Putamen (tissue), 1 donor: ENCODE measurements at regions not wholly inside any gene's neighbourhood (a gene's known extent, or its start where the extent isn't known, plus 50 kb on each side); places are given as distances from the start of the nearest gene placed in this dataset.
"Not testable (repeated sequence)": the region's sequence is repeated elsewhere in the genome, so short reads cannot be mapped to it uniquely, and the experiment has no call there.

Experiments used
- DNase-seq: peaks from one replicate; pipeline ENCODE4 v3.0.0-alpha.2; 2016; ENCODE audit warnings: low spot score

DNA sequence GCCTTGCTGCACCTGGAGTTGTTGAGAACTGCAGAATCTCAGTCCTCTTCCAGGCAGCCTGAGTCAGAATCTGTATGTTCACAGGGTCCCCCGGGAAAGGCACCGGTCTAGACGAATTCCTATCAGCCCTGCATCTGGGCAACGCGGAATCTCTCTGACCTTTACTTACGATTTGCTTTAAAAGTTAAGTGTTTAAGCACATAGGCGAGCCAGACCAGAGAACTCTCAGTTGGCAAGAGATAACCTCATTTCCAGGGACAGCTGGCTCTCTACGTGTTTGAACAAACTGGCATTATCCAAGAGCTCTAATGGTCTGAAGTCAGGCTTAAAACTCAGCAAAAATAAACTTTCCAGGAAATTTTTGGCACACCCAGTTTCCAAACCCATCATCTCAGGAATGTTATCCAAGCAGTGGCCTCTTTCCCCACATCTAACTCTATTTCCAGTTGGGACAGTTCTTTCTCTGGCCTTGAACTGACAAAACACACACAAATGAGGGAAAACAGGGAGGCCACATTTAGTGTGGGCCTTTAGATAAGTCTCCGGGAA lies 53.4 kb downstream of the HES1 start:
- DNase-seq: no peak

DNA sequence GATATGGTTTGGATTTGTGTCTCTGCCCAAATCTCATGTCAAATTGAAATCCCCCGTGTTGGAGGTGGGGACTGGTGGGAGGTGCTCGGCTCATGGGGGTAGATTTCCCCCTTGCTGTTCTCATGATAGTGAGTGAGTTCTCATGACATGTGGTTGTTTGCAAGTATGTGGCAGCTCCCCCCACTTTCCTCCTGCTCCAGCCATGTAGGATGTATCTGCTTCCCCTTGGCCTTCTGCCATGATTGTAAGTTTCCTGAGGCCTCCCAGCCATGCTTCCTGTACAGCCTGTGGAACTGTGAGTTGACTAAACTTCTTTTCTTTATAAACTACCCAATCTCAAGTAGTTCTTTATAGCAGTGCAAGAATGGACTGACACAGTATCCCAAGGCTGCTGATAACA lies 55.9 kb downstream of the HES1 start:
- not testable (repeated sequence) for DNase-seq

DNA sequence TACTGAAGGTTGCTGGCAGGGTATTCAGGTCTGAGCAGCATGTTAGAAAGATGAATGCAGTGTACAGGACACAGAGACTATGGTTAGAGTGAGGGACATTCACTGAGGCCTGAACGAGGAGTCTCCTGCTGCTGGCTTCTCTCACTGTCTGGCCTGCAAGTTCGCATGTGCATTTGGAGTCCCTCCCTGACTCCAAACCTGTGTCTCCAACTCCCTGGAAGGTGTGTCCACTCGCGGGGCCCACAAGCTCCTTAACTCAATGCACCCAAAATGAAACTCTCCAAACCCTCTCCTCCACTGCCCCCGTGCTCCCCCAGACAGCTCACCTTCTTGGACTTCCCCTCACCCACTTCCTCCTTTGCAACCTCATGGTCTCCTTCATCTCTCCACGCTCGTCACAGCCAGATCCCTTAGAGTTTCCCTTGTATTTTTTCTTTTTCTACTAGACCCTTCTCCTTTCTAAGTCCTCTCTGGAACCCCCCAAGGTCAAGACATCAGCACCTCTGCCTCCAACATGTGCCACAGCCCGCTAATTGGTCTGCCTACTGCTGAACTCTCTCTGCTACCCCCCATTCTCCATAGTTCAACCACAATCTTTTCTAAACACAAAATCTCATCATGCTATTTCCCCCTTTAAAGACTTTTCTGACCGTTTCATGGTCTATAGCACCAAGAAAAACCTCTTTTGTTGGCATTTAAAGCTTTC lies 58.3 kb downstream of the HES1 start:
- no peak for DNase-seq

DNA sequence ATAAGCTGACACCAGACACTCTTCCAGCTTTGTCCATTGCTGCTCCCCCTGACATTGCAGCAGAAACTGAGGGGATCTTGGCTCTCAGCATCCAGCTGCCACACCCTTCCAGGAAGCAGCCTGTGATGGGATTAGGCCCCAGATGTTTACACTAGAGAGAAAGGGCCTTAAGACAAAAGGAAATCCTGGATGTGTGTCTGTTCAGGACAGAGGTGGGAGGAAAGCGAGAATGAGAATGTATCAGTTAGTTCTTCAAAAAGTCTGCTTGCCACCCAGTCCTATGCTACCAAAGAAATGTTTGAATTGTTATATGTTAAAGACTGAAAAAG lies 58.8 kb downstream of the HES1 start:
- no peak for DNase-seq

DNA sequence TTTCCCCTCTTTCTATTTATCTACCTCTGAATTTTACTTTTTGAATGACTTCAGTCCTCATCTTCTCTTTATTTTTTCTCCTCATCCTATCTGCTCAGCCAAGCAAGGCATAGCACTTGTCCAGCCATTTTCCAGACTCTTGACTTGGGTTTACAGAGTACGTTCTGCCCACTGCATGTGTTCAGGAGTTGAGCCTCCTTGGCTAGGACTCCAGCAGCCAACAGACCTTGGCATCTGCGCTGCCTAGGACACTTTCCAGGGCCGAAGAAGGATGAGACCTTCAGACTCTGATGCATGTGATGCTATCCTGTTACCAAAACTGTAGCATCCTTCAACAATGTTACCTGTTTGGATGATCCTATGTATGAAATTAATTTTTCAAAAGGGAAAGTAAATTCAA lies 59.7 kb downstream of the HES1 start:
- DNase-seq: no peak

DNA sequence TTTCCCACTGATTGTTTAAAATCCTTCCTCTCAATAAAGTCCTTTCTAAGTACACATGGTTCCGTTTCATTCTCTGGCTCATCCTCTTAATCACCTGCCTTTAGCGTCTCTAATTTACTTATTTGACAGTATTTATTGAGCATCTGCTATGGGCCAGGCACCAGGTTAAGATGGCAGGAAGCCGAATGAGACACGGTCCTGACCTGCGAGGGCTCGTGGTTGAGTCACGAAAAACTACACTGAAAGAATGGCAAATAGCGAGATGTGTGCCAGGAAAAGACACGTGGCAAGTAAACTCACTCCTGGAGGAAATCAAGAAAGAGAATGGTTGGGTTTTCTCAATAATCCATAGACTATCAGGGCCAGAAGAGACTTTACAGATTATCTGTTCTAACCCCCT lies 60.9 kb downstream of the HES1 start:
- DNase-seq: no peak

DNA sequence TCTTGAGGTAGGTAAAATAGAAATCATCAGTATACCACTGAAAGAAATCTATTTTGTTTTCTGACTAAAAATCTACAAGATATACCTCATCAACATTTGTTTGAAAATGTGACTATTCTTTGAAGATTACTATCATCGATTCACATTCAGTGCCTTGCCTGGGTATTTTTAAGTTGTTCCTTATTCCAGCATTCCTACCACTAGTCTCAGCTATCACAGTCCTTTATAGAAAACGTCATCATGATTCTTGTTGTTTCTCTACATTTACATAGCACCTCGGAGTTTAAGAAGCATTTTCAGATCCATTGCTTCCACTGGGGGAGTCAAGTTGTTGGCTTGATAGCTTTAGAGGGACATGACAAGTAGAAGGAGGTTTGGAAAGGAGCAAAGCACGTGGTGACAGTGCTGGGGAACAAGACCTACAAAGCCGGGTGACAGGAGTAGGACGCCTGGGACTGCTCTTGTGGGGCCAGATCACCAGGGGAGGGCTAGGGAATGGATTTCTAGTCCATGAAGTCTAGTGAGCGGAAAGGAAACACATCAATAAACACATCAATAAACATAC lies 61.5 kb downstream of the HES1 start:
- no peak for DNase-seq

DNA sequence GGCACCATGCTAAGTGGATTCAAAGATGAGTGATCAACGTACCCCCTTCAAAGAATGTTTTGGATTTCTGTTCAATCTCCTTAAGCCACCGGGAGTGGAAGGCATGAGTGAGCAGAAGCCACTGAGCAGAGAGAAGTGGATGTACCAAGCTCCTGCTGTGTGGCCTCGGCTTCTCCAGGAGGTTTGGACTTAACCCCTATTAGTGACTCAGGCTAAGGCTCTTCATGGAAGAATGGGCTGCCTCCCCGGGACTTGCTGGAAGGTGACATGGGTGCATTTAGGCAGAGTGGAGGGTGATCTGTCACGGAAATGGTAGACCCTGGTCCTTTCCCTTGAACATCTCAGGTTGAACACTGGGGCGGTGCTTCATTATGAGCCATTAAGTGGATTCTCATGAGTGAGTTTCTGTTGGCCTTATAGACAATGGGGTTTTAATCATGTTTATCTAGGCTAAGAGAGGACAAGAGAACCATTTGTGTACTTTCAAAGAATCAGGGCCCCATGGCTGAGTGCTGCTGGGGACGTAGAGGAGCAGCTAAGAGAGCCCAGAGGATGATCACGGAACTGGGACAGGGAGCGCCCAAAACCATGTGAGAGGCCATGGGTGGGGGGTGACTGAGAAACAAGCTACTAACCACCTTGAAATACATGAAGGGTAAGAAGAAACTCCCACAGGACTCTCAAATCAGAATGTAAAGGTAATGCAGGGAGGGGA lies 62.2 kb downstream of the HES1 start:
- DNase-seq: no peak

DNA sequence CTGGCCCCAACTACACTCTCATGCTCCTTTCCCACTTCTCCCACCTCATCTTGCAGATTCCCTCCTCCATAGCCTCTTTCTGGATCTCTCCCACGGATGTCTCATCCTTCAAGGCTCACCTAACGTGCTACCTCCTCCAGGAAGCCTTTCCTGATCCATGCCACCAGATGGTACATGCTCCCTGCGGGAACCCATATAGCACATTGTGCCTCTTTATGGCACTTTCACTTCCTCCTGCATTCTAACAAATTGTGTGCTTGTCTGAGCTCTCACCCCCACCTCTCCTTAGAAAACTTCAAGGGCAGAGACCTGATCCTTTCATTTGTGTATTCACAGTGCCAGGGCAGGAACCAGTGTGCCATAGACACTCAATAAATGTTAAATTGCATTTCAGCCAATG lies 63.0 kb downstream of the HES1 start:
- DNase-seq: no peak

DNA sequence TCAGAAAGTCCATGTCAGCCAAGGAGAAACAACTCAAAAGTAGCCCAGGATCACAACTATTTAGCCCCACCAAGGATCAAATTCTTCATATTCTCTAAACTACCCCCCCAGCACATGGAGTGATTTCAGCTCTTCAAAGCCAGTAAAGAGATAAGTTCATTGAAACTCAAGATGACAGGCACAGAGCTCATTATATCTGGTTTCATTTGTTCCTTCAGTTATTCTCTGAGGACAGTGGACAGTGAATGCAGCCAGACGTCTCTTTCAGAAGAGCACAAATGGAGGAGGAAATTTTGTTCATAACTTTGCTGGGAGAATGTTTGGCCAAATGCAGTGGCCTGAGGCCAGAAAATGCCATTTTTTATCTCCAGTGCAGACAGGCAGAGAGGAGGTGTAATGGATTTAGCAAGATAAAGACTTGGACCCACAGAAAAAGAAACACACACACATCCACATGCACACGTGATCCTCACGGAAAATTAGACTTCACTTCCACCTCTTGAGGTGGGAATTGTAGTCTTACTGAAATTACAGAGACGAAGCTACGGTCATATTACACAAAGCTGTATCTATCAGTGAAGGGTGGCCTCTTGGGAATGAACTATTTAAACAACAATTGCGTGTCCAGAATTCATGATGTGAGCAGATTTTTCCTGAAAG lies 64.6 kb downstream of the HES1 start:
- DNase-seq: no peak

DNA sequence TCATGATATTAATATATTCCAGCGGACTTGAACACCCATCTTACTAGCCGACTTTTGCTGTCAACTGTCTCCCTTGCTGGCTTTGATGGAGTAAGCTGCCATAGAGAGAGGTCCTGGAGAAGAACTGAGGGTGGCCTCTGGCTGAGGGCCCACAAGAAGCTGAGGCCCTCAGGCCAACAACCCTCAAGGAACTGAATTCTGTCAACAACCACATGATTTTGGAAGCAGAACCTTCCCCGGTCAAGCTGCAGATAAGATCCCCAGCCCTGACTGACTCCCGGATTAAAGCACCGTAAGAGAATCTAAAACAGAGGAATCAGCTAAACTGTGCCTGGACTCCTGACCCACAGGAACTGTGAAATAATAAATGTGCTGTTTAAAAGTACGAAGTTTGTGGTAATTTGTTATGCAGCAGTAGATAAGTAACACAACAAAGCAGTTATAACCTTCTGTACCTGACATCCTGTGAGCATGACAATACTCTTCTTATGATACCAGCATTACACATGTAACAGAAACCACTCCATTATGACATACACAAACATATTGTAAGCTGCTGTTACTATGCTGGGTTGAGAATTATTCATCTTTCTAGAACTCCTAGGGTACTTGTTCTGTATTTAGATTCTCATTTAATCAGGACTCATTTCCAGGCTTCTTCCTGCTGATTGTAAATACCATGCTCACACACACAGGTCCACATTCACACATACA lies 66.2 kb downstream of the HES1 start:
- no peak for DNase-seq

DNA sequence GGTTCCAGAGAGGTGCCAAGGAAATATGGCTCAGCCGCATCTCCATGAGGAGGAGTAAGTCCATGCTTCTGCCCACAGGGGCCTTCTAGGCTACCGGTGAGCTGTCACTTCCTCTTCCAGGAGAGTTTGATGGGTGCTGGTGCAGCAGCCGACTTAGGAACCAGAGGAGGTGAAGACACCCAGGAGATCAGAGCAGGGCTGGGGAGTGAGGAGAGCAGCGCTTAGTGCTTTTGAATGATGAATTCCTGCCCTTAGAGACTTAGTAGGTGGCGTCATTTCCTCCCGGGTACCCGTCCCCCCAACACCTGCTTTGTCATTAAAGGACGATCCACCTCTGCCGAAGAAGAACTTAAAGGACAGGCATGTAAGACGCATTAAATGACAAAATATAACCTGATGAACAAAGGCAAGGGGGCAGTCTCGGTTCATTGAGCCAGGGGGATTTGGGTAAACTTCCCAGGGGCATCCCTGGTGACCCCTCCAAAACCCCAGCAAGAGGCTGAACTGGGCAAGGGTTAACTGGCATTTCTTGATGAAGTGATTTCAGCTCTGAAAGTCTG lies 67.6 kb downstream of the HES1 start:
- DNase-seq: no peak

DNA sequence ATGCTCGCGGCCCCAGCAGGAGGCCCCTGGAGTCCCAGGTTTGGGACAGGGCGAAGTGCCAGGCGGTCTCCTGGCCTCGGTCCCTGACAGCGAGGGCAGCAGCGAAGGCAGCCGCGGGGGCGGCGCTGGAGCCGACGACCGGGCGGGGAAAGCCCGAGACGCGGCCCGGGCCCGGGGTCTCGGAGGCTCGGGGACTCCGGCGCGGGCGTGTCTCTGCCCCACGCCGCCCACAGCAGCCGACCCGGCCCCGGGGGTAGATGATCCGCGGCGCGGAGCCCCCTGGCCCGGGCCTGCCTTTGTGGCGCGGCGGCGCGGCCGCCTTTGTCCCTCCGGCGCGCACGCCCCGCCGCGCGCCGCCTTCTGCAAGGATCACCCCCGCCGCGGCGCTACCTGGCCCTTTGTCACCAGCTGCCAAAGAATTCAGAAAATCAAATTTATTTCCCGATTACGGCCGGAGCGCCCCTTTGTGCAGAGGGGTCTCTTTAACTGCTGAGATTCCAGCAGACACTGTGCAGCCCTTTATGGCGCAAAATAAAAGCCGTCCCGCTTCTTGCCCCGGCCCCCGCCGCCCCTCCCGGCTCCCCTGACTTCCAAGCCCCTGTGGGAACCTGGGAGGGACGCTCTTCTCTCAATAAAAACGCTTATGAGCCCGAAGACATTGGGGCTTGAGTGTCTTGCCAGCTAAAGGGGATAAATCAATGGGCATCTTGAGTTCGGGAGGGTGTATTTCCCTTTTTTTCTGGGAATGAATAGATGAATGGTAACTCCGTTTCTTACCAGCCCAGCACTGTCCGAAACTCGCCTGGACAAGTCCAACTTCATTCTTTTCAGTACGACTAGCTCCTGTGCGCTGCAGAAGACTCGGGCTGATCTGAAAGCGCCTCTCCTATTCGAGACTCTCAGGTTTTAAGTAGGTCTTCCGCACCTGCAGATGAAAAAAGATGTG lies 68.4 kb downstream of the HES1 start:
- DNase-seq: no peak

DNA sequence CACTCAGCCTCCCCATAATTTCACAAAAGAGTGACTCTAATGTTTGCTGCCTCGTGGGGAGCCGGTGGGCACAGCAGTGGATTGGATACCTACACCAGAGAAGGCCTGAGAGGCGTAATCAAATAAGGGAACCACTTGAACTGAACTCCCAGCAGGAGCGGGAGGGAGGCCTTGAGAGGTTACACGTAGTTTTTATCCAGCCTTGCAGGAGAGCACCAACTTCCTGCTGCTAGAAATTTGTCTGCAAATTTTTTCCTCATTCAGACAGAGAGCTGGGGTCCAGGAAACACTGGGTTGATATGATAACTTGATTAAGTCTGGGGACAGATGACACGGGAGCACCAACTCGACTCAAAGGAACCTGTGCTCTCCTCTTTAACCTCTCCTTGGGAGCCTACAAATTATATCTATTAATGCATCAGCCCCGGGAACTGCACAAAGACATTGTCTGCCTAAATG lies 69.8 kb downstream of the HES1 start:
- no peak for DNase-seq

DNA sequence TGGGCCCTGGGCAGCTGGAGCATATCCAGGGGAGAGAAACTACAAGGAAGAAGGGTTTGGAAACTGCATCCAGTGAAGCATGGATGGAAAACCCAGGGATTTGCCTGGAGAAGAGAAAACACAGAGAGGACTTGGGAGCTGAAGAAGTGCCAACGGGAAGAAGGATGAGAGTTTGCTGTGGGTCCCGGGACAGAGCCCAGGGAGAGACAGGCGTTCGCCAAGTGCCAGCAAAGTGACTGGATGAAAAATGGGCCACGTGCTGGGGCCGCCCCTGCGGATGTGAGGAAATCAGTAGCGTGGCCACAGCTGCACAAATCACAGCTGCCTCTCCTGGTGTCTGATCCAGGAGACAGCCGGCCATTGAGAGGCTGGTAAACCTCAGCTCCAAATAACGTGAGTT lies 70.4 kb downstream of the HES1 start:
- DNase-seq: no peak

DNA sequence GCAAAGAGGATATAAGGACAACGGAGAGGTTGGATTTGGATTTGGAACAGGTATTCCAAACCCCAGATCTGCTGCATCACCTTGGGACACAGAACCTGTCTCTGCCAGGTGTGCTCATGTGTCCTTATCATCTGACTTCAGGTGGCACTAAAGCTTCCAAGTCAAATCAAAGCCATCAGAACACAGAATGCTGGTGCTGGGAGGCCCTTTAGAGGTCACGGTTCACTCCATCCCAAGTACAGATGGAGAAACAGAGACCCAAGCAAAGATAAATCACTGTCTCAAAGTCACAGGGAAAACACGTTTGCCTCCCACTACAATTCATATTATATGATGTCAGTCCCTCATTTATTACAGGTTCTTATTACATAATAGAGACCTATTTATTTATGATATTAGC lies 72.8 kb downstream of the HES1 start:
- DNase-seq: no peak

DNA sequence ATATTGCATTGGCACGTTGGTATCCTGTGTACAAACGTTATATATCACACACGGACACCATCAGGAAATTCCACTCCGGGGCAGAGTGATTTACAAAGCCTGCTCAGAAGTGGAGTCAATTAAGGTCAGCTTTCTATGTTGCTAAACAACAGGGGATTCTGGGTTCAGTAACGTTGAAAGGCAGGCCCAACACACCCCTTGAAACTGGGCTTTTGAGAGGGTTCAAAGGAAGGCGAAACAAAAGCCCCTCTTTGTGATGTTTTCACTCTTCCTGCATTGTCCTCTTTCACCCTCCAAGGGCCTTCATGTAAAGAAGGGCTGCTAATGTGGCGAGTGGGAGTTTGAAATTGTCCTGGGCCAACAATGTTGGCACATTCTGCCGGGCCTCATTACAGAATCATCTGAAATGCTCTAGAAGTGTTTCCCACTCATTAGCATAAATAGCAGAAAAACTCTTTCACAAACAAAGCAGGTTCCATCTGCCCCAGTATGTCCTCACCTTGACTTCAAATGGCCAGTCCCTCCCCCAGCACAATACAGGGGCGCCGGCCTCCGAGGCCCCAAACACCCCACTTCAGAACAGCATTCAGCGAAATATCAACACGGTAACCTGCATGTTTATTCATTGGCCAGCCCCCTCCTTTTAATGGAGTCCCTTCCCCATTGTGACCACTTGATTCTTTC lies 76.4 kb downstream of the HES1 start:
- no peak for DNase-seq

DNA sequence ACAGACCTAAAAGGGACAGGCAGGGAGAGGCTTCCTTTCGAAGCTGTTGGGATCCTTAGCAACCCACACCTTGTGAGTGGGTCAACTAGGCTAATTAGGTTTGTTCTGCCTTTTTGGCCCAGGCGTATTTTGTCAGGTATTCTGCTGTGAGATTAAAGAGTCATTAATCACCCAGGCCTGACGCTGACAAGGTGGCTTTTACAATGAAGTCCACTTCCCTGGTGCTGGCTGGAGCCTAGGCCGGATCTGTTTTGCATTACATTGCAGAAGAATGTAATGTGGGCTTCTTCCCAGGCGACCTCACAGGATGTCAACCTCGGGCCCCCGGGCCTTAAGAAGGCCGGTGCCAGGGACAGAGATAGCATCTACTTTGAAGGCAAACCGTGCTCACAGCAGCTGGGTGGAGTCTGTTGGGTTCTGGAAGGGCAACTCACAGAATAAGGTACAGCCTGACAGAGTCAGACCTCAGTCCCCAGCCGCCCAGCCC lies 76.9 kb downstream of the HES1 start:
- DNase-seq: no peak

DNA sequence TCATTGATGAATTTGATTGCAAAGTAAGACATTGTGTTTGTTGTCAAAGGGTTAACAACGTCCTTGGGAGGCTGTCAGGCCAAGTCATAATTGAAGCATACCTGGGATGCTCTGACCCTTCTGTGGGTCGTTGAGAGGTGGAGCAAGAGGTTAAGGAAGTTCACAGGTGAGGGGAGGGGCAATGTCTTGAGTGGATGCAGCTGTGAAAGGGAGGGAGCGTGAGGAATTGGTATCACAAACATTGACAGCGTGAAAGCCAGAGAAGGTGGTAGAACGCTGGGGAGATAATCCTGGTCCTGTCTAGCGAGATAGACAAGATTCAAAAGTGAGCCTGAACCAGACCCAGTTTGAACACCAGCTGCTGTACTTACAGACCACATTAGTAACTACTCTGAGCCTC lies 79.4 kb downstream of the HES1 start:
- DNase-seq: no peak
